Left ventricle myocardium inferior (tissue), 1 donor: ENCODE measurements at regions not wholly inside any gene's neighbourhood (a gene's known extent, or its start where the extent isn't known, plus 50 kb on each side); places are given as distances from the start of the nearest gene placed in this dataset.

Experiments
- DNase-seq: peaks from one replicate; pipeline ENCODE4 v3.0.0-alpha.2; 2020
- H3K27ac ChIP-seq: fragments of 200-600 bp; replicated peaks from 2 replicates; pipeline ENCODE4 v1.8.0; 2021
- H3K27me3 ChIP-seq: fragments of 200-600 bp; 2 replicates; pipeline ENCODE4 v1.8.0; 2021; ENCODE audit warnings: low read depth
- H3K36me3 ChIP-seq: fragments of 200-600 bp; 2 replicates; pipeline ENCODE4 v1.8.0; 2021
- H3K4me1 ChIP-seq: fragments of 200-600 bp; 2 replicates; pipeline ENCODE4 v1.8.0; 2021
- H3K4me3 ChIP-seq: fragments of 200-600 bp; 2 replicates; pipeline ENCODE4 v1.8.0; 2021; ENCODE audit warnings: mild to moderate bottlenecking, moderate library complexity
- H3K9me3 ChIP-seq: fragments of 200-600 bp; replicated peaks from 2 replicates; pipeline ENCODE4 v1.8.0; 2021
- CTCF ChIP-seq: fragments of 200-600 bp; IDR thresholded peaks from 2 replicates; pipeline ENCODE4 v1.8.0; 2021; ENCODE audit warnings: antibody characterized with exemption, mild to moderate bottlenecking, borderline replicate concordance
- intact Hi-C: fragments of 100-400 bp; cut with micrococcal nuclease; formaldehyde crosslinking; loops from one replicate; pipeline ENCODE4 v1.11.0; 2022
- donor health status: DM: no; HTN: yes; CAD: no; lungs with severe emphysema.

GRCh38 chr4:35604252-35604651, 640.1 kb downstream of the ARAP2 start:
- intact Hi-C loops = no loop called here
- Histone ChIP-seq H3K36me3 (no peaks in the 10 kb centered on the region), H3K27me3 (no peaks in the 10 kb centered on the region), H3K4me1 (no peaks in the 10 kb centered on the region), H3K9me3 (peaks cover 5% of the 10 kb centered on the region), H3K4me3 (no peak overlapping the region), H3K27ac (no peak overlapping the region)
- no peak for TF ChIP-seq CTCF
- no peak for DNase-seq

- H3K4me3 ChIP-seq = no peak overlapping the region
- no peak for DNase-seq
- H3K36me3 ChIP-seq = no peaks in the 10 kb centered on the region
- no peaks in the 10 kb centered on the region for H3K4me1 ChIP-seq
- no peak for TF ChIP-seq CTCF
- intact Hi-C loops = no loop called here
- no peak overlapping the region for H3K27ac ChIP-seq
- H3K9me3 ChIP-seq = peaks cover 5% of the 10 kb centered on the region
- no peaks in the 10 kb centered on the region for H3K27me3 ChIP-seq
Measured at GRCh38 chr4:35604724-35605123, 639.6 kb downstream of the ARAP2 start.

GRCh38 chr4:35608205-35608604, 636.1 kb downstream of the ARAP2 start:
- no peak overlapping the region for H3K4me3 ChIP-seq
- no peak overlapping the region for H3K27ac ChIP-seq

GRCh38 chr4:35614120-35614519, 630.2 kb downstream of the ARAP2 start:
- Histone ChIP-seq H3K9me3 (no peaks in the 10 kb centered on the region), H3K4me1 (no peaks in the 10 kb centered on the region), H3K27me3 (no peaks in the 10 kb centered on the region), H3K36me3 (no peaks in the 10 kb centered on the region), H3K4me3 (no peak overlapping the region), H3K27ac (no peak overlapping the region)
- DNase-seq = no peak
- intact Hi-C loops = no loop called here
- no peak for TF ChIP-seq CTCF

More at GRCh38 chr4:35608205-35608604, 636.1 kb downstream of the ARAP2 start:
- no peaks in the 10 kb centered on the region for H3K4me1 ChIP-seq
- H3K27me3 ChIP-seq = no peaks in the 10 kb centered on the region
- no peaks in the 10 kb centered on the region for H3K36me3 ChIP-seq
- no peak for TF ChIP-seq CTCF
- no peak for DNase-seq
- peaks cover 5% of the 10 kb centered on the region for H3K9me3 ChIP-seq
- intact Hi-C loops = no loop called here

GRCh38 chr4:35639929-35640328, 604.4 kb downstream of the ARAP2 start:
- H3K27ac ChIP-seq = no peak overlapping the region
- TF ChIP-seq CTCF = no peak
- no peaks in the 10 kb centered on the region for H3K4me1 ChIP-seq
- DNase-seq = no peak
- H3K4me3 ChIP-seq = no peak overlapping the region
- H3K27me3 ChIP-seq = no peaks in the 10 kb centered on the region
- peaks cover 18% of the 10 kb centered on the region for H3K9me3 ChIP-seq
- no peaks in the 10 kb centered on the region for H3K36me3 ChIP-seq
- intact Hi-C loops = no loop called here

- no peak for DNase-seq
- Histone ChIP-seq H3K9me3 (no peaks in the 10 kb centered on the region), H3K4me1 (no peaks in the 10 kb centered on the region), H3K4me3 (no peak overlapping the region), H3K27me3 (no peaks in the 10 kb centered on the region), H3K27ac (no peak overlapping the region), H3K36me3 (no peaks in the 10 kb centered on the region)
- intact Hi-C loops = no loop called here
- no peak for TF ChIP-seq CTCF
Measured at GRCh38 chr4:35643661-35644060, 600.7 kb downstream of the ARAP2 start.
